Stomach (tissue), 8 donors: ENCODE measurements at regions not wholly inside any gene's neighbourhood (a gene's known extent, or its start where the extent isn't known, plus 50 kb on each side); places are given as distances from the start of the nearest gene placed in this dataset.

Experiments
- DNase-seq, 2 donors: peaks; one replicate each; pipeline versions ENCODE4 v3.0.0 to v3.0.0-alpha.2; 2013 to 2019
- H3K27ac ChIP-seq, 5 donors: fragments of 200-600 bp in 4 of 5; sonication (generic) in 4 of 5; one replicate each; pipeline ENCODE4 v1.5.1; 2013 to 2019; ENCODE audit warnings: mild to moderate bottlenecking in 1 of 5, moderate library complexity in 1 of 5
- H3K27me3 ChIP-seq, 3 donors: fragments of 200-600 bp; sonication (generic); one replicate each; pipeline ENCODE4 v1.5.1; 2017 to 2019; ENCODE audit warnings: mixed run types in 1 of 3
- H3K36me3 ChIP-seq, 4 donors: fragments of 200-600 bp; sonication (generic); 1 replicate in 3 of 4; 2 replicates in 1 of 4; pipeline ENCODE4 v1.5.1; 2016 to 2019
- H3K4me1 ChIP-seq, 4 donors: fragments of 200-600 bp; sonication (generic); one replicate each; pipeline ENCODE4 v1.5.1; 2016 to 2019
- H3K4me3 ChIP-seq, 4 donors: fragments of 200-600 bp; sonication (generic) in 3 of 4; one replicate each; pipeline ENCODE4 v1.5.1; 2016 to 2019; ENCODE audit warnings: mild to moderate bottlenecking in 1 of 4
- H3K9me3 ChIP-seq, 4 donors: fragments of 200-600 bp; sonication (generic); one replicate each; pipeline ENCODE4 v1.5.1; 2016 to 2019
- CTCF ChIP-seq, 7 experiments: fragments of 450-650 bp in 4 of 7; fragments of 200-600 bp in 3 of 7; sonication (generic) in 3 of 7; IDR thresholded peaks; one replicate each; pipeline ENCODE4 v1.5.1; 2016 to 2019; ENCODE audit warnings: antibody characterized with exemption in 7 of 7, control low read depth in 2 of 7, mild to moderate bottlenecking in 1 of 7
- EP300 ChIP-seq: sonication (generic); formaldehyde crosslinking; IDR thresholded peaks from one replicate; pipeline ENCODE4 v1.6.1; 2017; ENCODE audit warnings: antibody characterized with exemption
- POLR2A ChIP-seq, 4 donors: fragments of 450-650 bp; IDR thresholded peaks; one replicate each; pipeline ENCODE4 v1.6.1; 2016; ENCODE audit warnings: antibody characterized with exemption in 4 of 4, control low read depth in 2 of 4, mild to moderate bottlenecking in 1 of 4, moderate library complexity in 1 of 4
- POLR2AphosphoS5 ChIP-seq, 3 donors: sonication (generic); formaldehyde crosslinking; IDR thresholded peaks; one replicate each; pipeline ENCODE4 v1.6.1; 2016; ENCODE audit warnings: antibody characterized with exemption in 3 of 3
- WGBS, 5 donors: extraction: QIAGEN DNeasy Blood & Tissue Kit in 3 of 5; methylation state at CpG; one replicate each; pipeline versions ENCODE4 v1.1.5 to v1.1.7; 2013 to 2018; 5-methylcytosine and 5-hydroxymethylcytosine counted together
- intact Hi-C: fragments of 100-400 bp; cut with DNase I; formaldehyde crosslinking; loops from one replicate; pipeline ENCODE4 v1.15.1; 2023; ENCODE audit warnings: low total_unique reads
- donor health status: healthy with polysubstance abuse.
- donor health status: Bipolar disorder and iron deficiency.
- donor health status: healthy.

- intact Hi-C loops, result no loop called here
- H3K27me3 ChIP-seq, result no peaks in the 10 kb centered on the region
- H3K36me3 ChIP-seq, result no peaks in the 10 kb centered on the region
- no peak overlapping the region for H3K27ac ChIP-seq
- no peaks in the 10 kb centered on the region for H3K9me3 ChIP-seq
- 57 to 81% (median 67%) methylated on average over 3 of the region's 3 CpGs for WGBS, 5 donors
- no peak for DNase-seq
- TF ChIP-seq EP300 (no peak), CTCF (IDR thresholded peaks at IDR 0.05) (no peak), POLR2A (IDR thresholded peaks at IDR 0.05) (no peak), POLR2AphosphoS5 (IDR thresholded peaks at IDR 0.05) (no peak)
- H3K4me1 ChIP-seq, result no peaks in the 10 kb centered on the region
- no peak overlapping the region for H3K4me3 ChIP-seq
Measured at GRCh38 chr13:63421123-63421522, 2005.5 kb upstream of the PCDH20 start.

DNA sequence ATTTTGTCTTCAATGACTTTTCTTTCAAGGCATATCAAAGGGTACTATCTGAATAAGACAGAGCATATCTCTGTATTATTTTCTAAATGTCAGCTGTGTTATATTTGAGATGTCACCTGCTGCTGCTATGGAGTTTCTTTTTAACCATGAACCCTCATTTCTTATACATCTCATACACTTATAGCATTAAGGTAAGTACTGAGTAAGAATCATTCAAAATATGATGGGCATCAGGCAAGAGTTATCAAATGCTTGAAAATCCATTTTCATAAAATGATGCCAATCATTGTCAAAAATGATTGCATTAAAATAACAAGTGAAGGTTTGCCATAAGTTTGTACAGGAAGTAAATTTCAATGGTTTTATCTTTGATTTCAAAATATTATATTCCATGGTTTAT lies 2005.0 kb upstream of the PCDH20 start:
- no peaks in the 10 kb centered on the region for H3K9me3 ChIP-seq
- H3K27me3 ChIP-seq, result no peaks in the 10 kb centered on the region
- DNase-seq, result no peak
- no peak overlapping the region for H3K27ac ChIP-seq
- intact Hi-C loops, result no loop called here
- no peaks in the 10 kb centered on the region for H3K36me3 ChIP-seq
- no peak for TF ChIP-seq EP300
- TF ChIP-seq CTCF (IDR thresholded peaks at IDR 0.05), result no peak
- TF ChIP-seq POLR2A (IDR thresholded peaks at IDR 0.05), result no peak
- TF ChIP-seq POLR2AphosphoS5 (IDR thresholded peaks at IDR 0.05), result no peak
- H3K4me1 ChIP-seq, result no peaks in the 10 kb centered on the region
- H3K4me3 ChIP-seq, result no peak overlapping the region

DNA sequence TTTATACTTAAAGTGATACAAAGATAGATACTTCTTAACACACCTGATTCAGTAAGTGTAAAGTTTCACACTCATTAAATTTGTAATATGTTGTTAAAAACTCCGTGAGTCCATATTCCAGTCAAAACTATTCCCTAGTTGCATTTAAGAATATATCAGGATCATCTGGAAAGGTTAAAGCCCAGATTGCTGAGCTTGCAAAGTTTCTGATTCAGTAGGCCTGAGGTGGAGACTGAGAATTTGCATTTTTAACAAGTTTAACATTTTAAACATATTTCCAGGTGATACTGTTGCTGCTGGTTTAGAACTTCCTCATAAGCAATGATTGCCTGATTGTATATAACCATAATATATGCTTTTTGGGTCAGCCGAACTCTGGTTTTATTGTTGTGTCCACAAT lies 1998.6 kb upstream of the PCDH20 start:
- no peaks in the 10 kb centered on the region for H3K9me3 ChIP-seq
- no peaks in the 10 kb centered on the region for H3K36me3 ChIP-seq
- WGBS, 5 donors, result 45 to 94% (median 75%) methylated on average over 2 of the region's 2 CpGs
- H3K4me3 ChIP-seq, result no peak overlapping the region
- no peak overlapping the region for H3K27ac ChIP-seq
- no peak for DNase-seq
- no peak for TF ChIP-seq POLR2AphosphoS5 (IDR thresholded peaks at IDR 0.05)
- TF ChIP-seq CTCF (IDR thresholded peaks at IDR 0.05), result no peak
- no peak for TF ChIP-seq POLR2A (IDR thresholded peaks at IDR 0.05)
- H3K4me1 ChIP-seq, result no peaks in the 10 kb centered on the region
- intact Hi-C loops, result no loop called here
- no peaks in the 10 kb centered on the region for H3K27me3 ChIP-seq

DNA sequence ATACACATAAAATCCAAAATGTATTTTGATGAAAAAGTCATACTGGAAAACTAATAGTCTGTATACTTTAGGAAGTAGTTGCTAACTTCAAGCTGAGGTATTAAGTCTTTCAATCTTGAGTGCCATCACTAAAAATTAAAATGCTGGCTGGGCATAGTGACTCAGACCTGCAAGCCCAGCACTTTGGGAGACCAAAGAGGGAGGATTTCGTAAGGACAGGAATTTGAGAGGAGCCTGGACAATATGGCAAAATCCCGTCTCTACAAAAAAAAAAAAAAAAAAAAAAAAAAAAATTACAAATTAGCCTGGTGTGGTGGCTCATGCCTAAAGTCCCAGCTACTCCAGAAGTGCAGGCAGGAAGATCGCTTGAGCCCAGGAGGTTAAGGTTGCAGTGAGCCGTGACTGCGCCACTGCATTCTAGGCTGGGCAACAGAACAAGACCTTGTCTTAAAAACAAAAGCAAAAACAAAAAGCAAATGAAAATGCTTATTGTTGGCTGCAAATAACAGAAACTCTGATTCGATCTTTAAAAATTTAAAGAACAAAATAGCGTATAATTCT lies 1994.2 kb upstream of the PCDH20 start:
- intact Hi-C loops, result no loop called here
- no peaks in the 10 kb centered on the region for H3K36me3 ChIP-seq
- WGBS, 5 donors, result 49 to 80% (median 73%) methylated on average over 7 of the region's 7 CpGs

More for the DNA sequence above, 1994.2 kb upstream of the PCDH20 start:
- Histone ChIP-seq H3K27me3 (no peaks in the 10 kb centered on the region), H3K9me3 (no peaks in the 10 kb centered on the region), H3K4me3 (no peak overlapping the region), H3K27ac (no peak overlapping the region), H3K4me1 (no peaks in the 10 kb centered on the region)
- TF ChIP-seq CTCF (IDR thresholded peaks at IDR 0.05) (no peak), POLR2A (IDR thresholded peaks at IDR 0.05) (no peak), POLR2AphosphoS5 (IDR thresholded peaks at IDR 0.05) (no peak), EP300 (no peak)
- no peak for DNase-seq
